Superior temporal gyrus (tissue), 1 donor: ENCODE measurements at regions not wholly inside any gene's neighbourhood (a gene's known extent, or its start where the extent isn't known, plus 50 kb on each side); places are given as distances from the start of the nearest gene placed in this dataset.

Source experiments
- DNase-seq: peaks from one replicate; pipeline ENCODE4 v3.0.0-alpha.2; 2016; ENCODE audit errors: extremely low spot score

GRCh38 chr1:201656311-201657032 is 117.5 kb downstream of the NAV1 start:
- DNase-seq, result no peak

- DNase-seq, result no peak
These were observed 120.6 kb downstream of the NAV1 start for GRCh38 chr1:201659572-201659971.

- DNase-seq, result no peak
These were observed 122.2 kb downstream of the NAV1 start for GRCh38 chr1:201660931-201661822.

- no peak for DNase-seq
These were observed 123.0 kb downstream of the NAV1 start for GRCh38 chr1:201661823-201662359.

GRCh38 chr1:201662646-201663045 is 123.7 kb downstream of the NAV1 start:
- DNase-seq, result no peak

GRCh38 chr1:201663491-201664113 is 124.7 kb downstream of the NAV1 start:
- DNase-seq, result no peak

GRCh38 chr1:201665036-201665435 is 126.1 kb downstream of the NAV1 start:
- no peak for DNase-seq

- DNase-seq, result no peak
These were observed 127.2 kb downstream of the NAV1 start for GRCh38 chr1:201666102-201666501.

GRCh38 chr1:201666645-201667044 is 127.7 kb downstream of the NAV1 start:
- no peak for DNase-seq

GRCh38 chr1:201667479-201667878 is 128.6 kb downstream of the NAV1 start:
- no peak for DNase-seq

- no peak for DNase-seq
These were observed 131.6 kb downstream of the NAV1 start for GRCh38 chr1:201670517-201670916.

GRCh38 chr1:201672685-201673084 is 133.8 kb downstream of the NAV1 start:
- no peak for DNase-seq

- no peak for DNase-seq
These were observed 134.2 kb downstream of the NAV1 start for GRCh38 chr1:201673093-201673492.

- DNase-seq, result no peak
These were observed 135.0 kb downstream of the NAV1 start for GRCh38 chr1:201673915-201674314.

- no peak for DNase-seq
These were observed 136.2 kb downstream of the NAV1 start for GRCh38 chr1:201675143-201675542.

GRCh38 chr1:201676197-201676596 is 137.3 kb downstream of the NAV1 start:
- DNase-seq, result no peak

GRCh38 chr1:201676641-201677040 is 137.7 kb downstream of the NAV1 start:
- DNase-seq, result no peak

- no peak for DNase-seq
These were observed 139.6 kb downstream of the NAV1 start for GRCh38 chr1:201678264-201679101.

- no peak for DNase-seq
These were observed 142.4 kb downstream of the NAV1 start for GRCh38 chr1:201681375-201681774.

GRCh38 chr1:201682964-201683363 is 144.0 kb downstream of the NAV1 start:
- no peak for DNase-seq

- no peak for DNase-seq
These were observed 144.5 kb downstream of the NAV1 start for GRCh38 chr1:201683397-201683796.
